RWPE2 (cell line): ENCODE measurements at regions not wholly inside any gene's neighbourhood (a gene's known extent, or its start where the extent isn't known, plus 50 kb on each side); places are given as distances from the start of the nearest gene placed in this dataset.

Source experiments
- ATAC-seq: fragments of 200-7000 bp; cut with Tn5 transposase; 3 replicates; pipeline ENCODE4 v1.9.1; 2021; ENCODE audit warnings: low read depth
- DNase-seq: peaks from one replicate; pipeline ENCODE4 v3.0.0-alpha.2; 2020; ENCODE audit warnings: low spot score
- H3K27ac ChIP-seq: fragments of 450-650 bp; 2 replicates; pipeline ENCODE4 v1.5.1; 2017; ENCODE audit warnings: mild to moderate bottlenecking; ENCODE audit not compliant: poor library complexity, severe bottlenecking
- H3K27me3 ChIP-seq: fragments of 250-450 bp; sonication (Bioruptor Pico); 2 replicates; pipeline ENCODE4 v1.5.1; 2021; ENCODE audit warnings: mild to moderate bottlenecking, moderate library complexity; ENCODE audit not compliant: insufficient read depth, poor library complexity, severe bottlenecking
- H3K36me3 ChIP-seq: fragments of 250-450 bp; sonication (Bioruptor Pico); 2 replicates; pipeline ENCODE4 v1.5.1; 2020; ENCODE audit warnings: low read depth, mild to moderate bottlenecking, moderate library complexity
- H3K4me1 ChIP-seq: fragments of 250-450 bp; sonication (Bioruptor Pico); 2 replicates; pipeline ENCODE4 v1.5.1; 2021; ENCODE audit warnings: mild to moderate bottlenecking, moderate library complexity; ENCODE audit not compliant: insufficient read depth, poor library complexity, severe bottlenecking
- H3K4me3 ChIP-seq: fragments of 250-450 bp; sonication (Bioruptor Pico); 2 replicates; pipeline ENCODE4 v1.5.1; 2021; ENCODE audit warnings: mild to moderate bottlenecking, moderate library complexity; ENCODE audit not compliant: severe bottlenecking
- H3K9me3 ChIP-seq: fragments of 250-450 bp; sonication (Bioruptor Pico); 2 replicates; pipeline ENCODE4 v1.5.1; 2021; ENCODE audit warnings: mild to moderate bottlenecking, moderate library complexity; ENCODE audit not compliant: severe bottlenecking
- CTCF ChIP-seq: fragments of 450-650 bp; IDR thresholded peaks from one replicate; pipeline ENCODE4 v1.5.1; 2017; ENCODE audit warnings: mild to moderate bottlenecking, moderate library complexity; ENCODE audit not compliant: poor library complexity, severe bottlenecking

- no peaks in the 10 kb centered on the region for H3K36me3 ChIP-seq
- no peak overlapping the region for H3K27ac ChIP-seq
- no peak for TF ChIP-seq CTCF
- H3K4me3 ChIP-seq: no peak overlapping the region
- ATAC-seq: no peak
- H3K27me3 ChIP-seq: no peaks in the 10 kb centered on the region
- H3K4me1 ChIP-seq: no peaks in the 10 kb centered on the region
- H3K9me3 ChIP-seq: no peaks in the 10 kb centered on the region
- DNase-seq: no peak
These were observed 608.6 kb downstream of the KLHL13 start for GRCh38 chrX:117508021-117508420.

- DNase-seq (no peak), ATAC-seq (no peak)
- no peak overlapping the region for H3K4me3 ChIP-seq
These were observed 629.2 kb downstream of the KLHL13 start for GRCh38 chrX:117487421-117487820.

GRCh38 chrX:117483950-117484349, 632.7 kb downstream of the KLHL13 start:
- H3K27me3 ChIP-seq: no peaks in the 10 kb centered on the region
- no peak for DNase-seq
- no peaks in the 10 kb centered on the region for H3K4me1 ChIP-seq
- no peak for ATAC-seq
- H3K27ac ChIP-seq: no peak overlapping the region
- H3K4me3 ChIP-seq: no peak overlapping the region
- H3K9me3 ChIP-seq: no peaks in the 10 kb centered on the region
- no peaks in the 10 kb centered on the region for H3K36me3 ChIP-seq
- TF ChIP-seq CTCF: no peak

More at GRCh38 chrX:117487421-117487820, 629.2 kb downstream of the KLHL13 start:
- Histone ChIP-seq H3K9me3 (no peaks in the 10 kb centered on the region), H3K27me3 (no peaks in the 10 kb centered on the region), H3K36me3 (no peaks in the 10 kb centered on the region), H3K27ac (no peak overlapping the region), H3K4me1 (no peaks in the 10 kb centered on the region)
- no peak for TF ChIP-seq CTCF

GRCh38 chrX:117458243-117458968, 658.2 kb downstream of the KLHL13 start:
- Histone ChIP-seq H3K4me1 (no peaks in the 10 kb centered on the region), H3K4me3 (no peak overlapping the region), H3K27me3 (no peaks in the 10 kb centered on the region), H3K36me3 (no peaks in the 10 kb centered on the region), H3K27ac (no peak overlapping the region), H3K9me3 (no peaks in the 10 kb centered on the region)
- ATAC-seq (no peak), DNase-seq (no peak)
- TF ChIP-seq CTCF: no peak

GRCh38 chrX:117455787-117456186, 660.8 kb downstream of the KLHL13 start:
- TF ChIP-seq CTCF: no peak
- Histone ChIP-seq H3K27ac (no peak overlapping the region), H3K9me3 (no peaks in the 10 kb centered on the region), H3K27me3 (no peaks in the 10 kb centered on the region), H3K36me3 (no peaks in the 10 kb centered on the region), H3K4me1 (no peaks in the 10 kb centered on the region), H3K4me3 (no peak overlapping the region)
- no peak for DNase-seq
- ATAC-seq: no peak
